ENCODE measurements at regions not wholly inside any gene's neighbourhood (a gene's known extent, or its start where the extent isn't known, plus 50 kb on each side); places are given as distances from the start of the nearest gene placed in this dataset.

- FAIRE-seq = no peak
These were observed 1648.4 kb upstream of the RAG2 start for GRCh38 chr11:38246451-38246850.

- no peak for FAIRE-seq
These were observed 1628.6 kb upstream of the RAG2 start for GRCh38 chr11:38226684-38227083.

- no peak for FAIRE-seq
These were observed 1623.3 kb upstream of the RAG2 start for GRCh38 chr11:38221295-38221694.

- no peak for FAIRE-seq
These were observed 1621.6 kb upstream of the RAG2 start for GRCh38 chr11:38219636-38220035.

- no peak for FAIRE-seq
These were observed 1610.9 kb upstream of the RAG2 start for GRCh38 chr11:38208951-38209350.

GRCh38 chr11:38206663-38207062 lies 1608.6 kb upstream of the RAG2 start:
- FAIRE-seq = peak; percentile 47

GRCh38 chr11:38191101-38191500 lies 1593.1 kb upstream of the RAG2 start:
- FAIRE-seq = no peak

GRCh38 chr11:38182126-38182866 lies 1584.3 kb upstream of the RAG2 start:
- no peak for FAIRE-seq

- no peak for FAIRE-seq
These were observed 1578.8 kb upstream of the RAG2 start for GRCh38 chr11:38176686-38177322.

GRCh38 chr11:38173676-38174075 lies 1575.6 kb upstream of the RAG2 start:
- peak; percentile 49 for FAIRE-seq

GRCh38 chr11:38169286-38169685 lies 1571.2 kb upstream of the RAG2 start:
- no peak for FAIRE-seq

- no peak for FAIRE-seq
These were observed 1565.5 kb upstream of the RAG2 start for GRCh38 chr11:38163526-38163925.

- FAIRE-seq = no peak
These were observed 1562.4 kb upstream of the RAG2 start for GRCh38 chr11:38160433-38160832.

GRCh38 chr11:38159038-38159437 lies 1561.0 kb upstream of the RAG2 start:
- FAIRE-seq = no peak

GRCh38 chr11:38156495-38157146 lies 1558.6 kb upstream of the RAG2 start:
- FAIRE-seq = no peak

- no peak for FAIRE-seq
These were observed 1557.8 kb upstream of the RAG2 start for GRCh38 chr11:38155856-38156255.

GRCh38 chr11:38153985-38154384 lies 1555.9 kb upstream of the RAG2 start:
- no peak for FAIRE-seq

GRCh38 chr11:38143852-38144251 lies 1545.8 kb upstream of the RAG2 start:
- no peak for FAIRE-seq

GRCh38 chr11:38138972-38139371 lies 1540.9 kb upstream of the RAG2 start:
- FAIRE-seq = no peak

GRCh38 chr11:38136887-38137286 lies 1538.9 kb upstream of the RAG2 start:
- FAIRE-seq = no peak

GRCh38 chr11:38131535-38131934 lies 1533.5 kb upstream of the RAG2 start:
- no peak for FAIRE-seq

- no peak for FAIRE-seq
These were observed 1532.9 kb upstream of the RAG2 start for GRCh38 chr11:38130976-38131375.

GRCh38 chr11:38130514-38130913 lies 1532.5 kb upstream of the RAG2 start:
- no peak for FAIRE-seq

GRCh38 chr11:38123673-38124072 lies 1525.6 kb upstream of the RAG2 start:
- FAIRE-seq = no peak
